ENCODE measurements at regions not wholly inside any gene's neighbourhood (a gene's known extent, or its start where the extent isn't known, plus 50 kb on each side); places are given as distances from the start of the nearest gene placed in this dataset.

GRCh38 chr4:12050357-12050756 is 621.7 kb upstream of the HS3ST1 start:
- TF ChIP-seq CTCF (IDR thresholded peaks at IDR 0.05), result no peak
- TF ChIP-seq POLR2A (IDR thresholded peaks at IDR 0.05), result no peak

Data from heart left ventricle (tissue), 13 donors.